HG03159 (cell line): ENCODE measurements at regions not wholly inside any gene's neighbourhood (a gene's known extent, or its start where the extent isn't known, plus 50 kb on each side); places are given as distances from the start of the nearest gene placed in this dataset.
"Not testable (repeated sequence)": the region's sequence is repeated elsewhere in the genome, so short reads cannot be mapped to it uniquely, and the experiment has no call there.

ENCODE experiments used
- ATAC-seq: cut with Tn5 transposase; IDR thresholded peaks from one replicate; pipeline ENCODE4 v1.9.1; 2021; ENCODE audit warnings: mild to moderate bottlenecking, moderate library complexity; ENCODE audit not compliant: unreplicated experiment

- ATAC-seq, result no peak
These were observed 1412.9 kb upstream of the PCDH7 start for GRCh38 chr4:29307256-29307655.

GRCh38 chr4:29307755-29308154 is 1412.4 kb upstream of the PCDH7 start:
- ATAC-seq, result no peak

- no peak for ATAC-seq
These were observed 1411.1 kb upstream of the PCDH7 start for GRCh38 chr4:29309050-29309449.

- ATAC-seq, result no peak
These were observed 1409.9 kb upstream of the PCDH7 start for GRCh38 chr4:29310252-29310651.

GRCh38 chr4:29311247-29311646 is 1408.9 kb upstream of the PCDH7 start:
- ATAC-seq, result no peak

- no peak for ATAC-seq
These were observed 1400.4 kb upstream of the PCDH7 start for GRCh38 chr4:29319663-29320340.

- no peak for ATAC-seq
These were observed 1399.1 kb upstream of the PCDH7 start for GRCh38 chr4:29320947-29321620.

GRCh38 chr4:29326004-29326403 is 1394.2 kb upstream of the PCDH7 start:
- no peak for ATAC-seq

GRCh38 chr4:29326816-29327215 is 1393.4 kb upstream of the PCDH7 start:
- no peak for ATAC-seq

GRCh38 chr4:29336861-29337260 is 1383.3 kb upstream of the PCDH7 start:
- no peak for ATAC-seq

- ATAC-seq, result no peak
These were observed 1347.2 kb upstream of the PCDH7 start for GRCh38 chr4:29372971-29373370.

GRCh38 chr4:29375716-29376115 is 1344.5 kb upstream of the PCDH7 start:
- no peak for ATAC-seq

GRCh38 chr4:29378237-29378636 is 1341.9 kb upstream of the PCDH7 start:
- not testable (repeated sequence) for ATAC-seq

GRCh38 chr4:29390921-29391320 is 1329.2 kb upstream of the PCDH7 start:
- ATAC-seq, result no peak

- no peak for ATAC-seq
These were observed 1315.1 kb upstream of the PCDH7 start for GRCh38 chr4:29405116-29405515.

GRCh38 chr4:29415771-29416170 is 1304.4 kb upstream of the PCDH7 start:
- ATAC-seq, result no peak

GRCh38 chr4:29423836-29424721 is 1296.1 kb upstream of the PCDH7 start:
- ATAC-seq, result no peak

GRCh38 chr4:29453303-29453820 is 1266.8 kb upstream of the PCDH7 start:
- no peak for ATAC-seq

- ATAC-seq, result no peak
These were observed 1260.2 kb upstream of the PCDH7 start for GRCh38 chr4:29459926-29460325.

GRCh38 chr4:29467044-29467717 is 1253.0 kb upstream of the PCDH7 start:
- ATAC-seq, result no peak
